22Rv1 (cell line): ENCODE measurements at regions not wholly inside any gene's neighbourhood (a gene's known extent, or its start where the extent isn't known, plus 50 kb on each side); places are given as distances from the start of the nearest gene placed in this dataset.

Experiments
- H3K27ac ChIP-seq: fragments of 450-650 bp; 2 replicates; pipeline ENCODE4 v1.5.1; 2017
- CTCF ChIP-seq: fragments of 450-650 bp; IDR thresholded peaks from 2 replicates; pipeline ENCODE4 v1.5.1; 2017; ENCODE audit warnings: mild to moderate bottlenecking
- ZFX ChIP-seq: fragments of 450-650 bp; IDR thresholded peaks from 2 replicates; pipeline ENCODE4 v1.6.1; 2017; ENCODE audit warnings: antibody characterized with exemption, borderline replicate concordance

DNA sequence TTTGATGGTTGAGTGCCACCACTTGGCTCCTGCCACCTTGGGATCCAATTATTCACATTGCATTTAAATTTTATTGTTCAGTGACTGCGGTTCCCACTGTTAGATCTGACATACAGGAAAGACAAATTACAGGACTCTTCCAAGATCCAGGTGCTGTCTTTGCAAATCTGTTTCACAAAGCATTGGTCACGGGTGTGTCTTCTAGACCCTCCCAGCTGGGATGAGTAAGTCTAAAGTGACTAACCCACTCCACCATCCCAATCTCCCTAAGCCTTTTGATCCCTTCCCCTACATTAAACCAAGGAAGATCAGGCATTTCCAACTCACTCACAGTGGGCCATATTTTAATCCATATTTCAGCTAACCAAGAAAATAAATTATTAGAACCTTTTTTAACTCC is 1016.3 kb upstream of the CTNND2 start:
- H3K27ac ChIP-seq: no peak overlapping the region
- no peak for TF ChIP-seq CTCF
- TF ChIP-seq ZFX: no peak

GRCh38 chr5:12911156-12911555 is 1006.9 kb upstream of the CTNND2 start:
- no peak for TF ChIP-seq CTCF
- no peak overlapping the region for H3K27ac ChIP-seq

DNA sequence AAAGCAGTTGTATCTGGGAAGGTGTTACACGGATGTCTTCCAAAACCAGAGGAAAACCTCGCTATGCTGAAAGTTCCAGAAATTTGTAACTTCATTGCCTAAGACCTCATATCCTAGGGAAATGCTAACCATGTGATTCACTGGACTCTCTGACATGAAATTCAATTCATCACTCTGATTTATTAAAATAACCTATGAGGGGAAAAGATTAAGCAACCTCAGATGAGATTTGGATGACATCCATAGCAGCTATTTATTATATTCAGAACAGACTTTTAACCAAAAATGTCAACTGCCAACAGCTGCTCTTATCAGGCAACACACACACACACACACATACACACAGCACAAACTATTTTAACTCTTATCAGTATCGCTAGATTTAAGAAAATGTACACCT is 1006.4 kb upstream of the CTNND2 start:
- TF ChIP-seq ZFX: no peak
- H3K27ac ChIP-seq: no peak overlapping the region

- no peak overlapping the region for H3K27ac ChIP-seq
- TF ChIP-seq ZFX (no peak), CTCF (no peak)
Observed at GRCh38 chr5:12902611-12903010, 998.4 kb upstream of the CTNND2 start.

GRCh38 chr5:12901696-12902095 is 997.5 kb upstream of the CTNND2 start:
- H3K27ac ChIP-seq: no peak overlapping the region
- no peak for TF ChIP-seq CTCF
- no peak for TF ChIP-seq ZFX

GRCh38 chr5:12896086-12896485 is 991.8 kb upstream of the CTNND2 start:
- TF ChIP-seq ZFX: no peak

DNA sequence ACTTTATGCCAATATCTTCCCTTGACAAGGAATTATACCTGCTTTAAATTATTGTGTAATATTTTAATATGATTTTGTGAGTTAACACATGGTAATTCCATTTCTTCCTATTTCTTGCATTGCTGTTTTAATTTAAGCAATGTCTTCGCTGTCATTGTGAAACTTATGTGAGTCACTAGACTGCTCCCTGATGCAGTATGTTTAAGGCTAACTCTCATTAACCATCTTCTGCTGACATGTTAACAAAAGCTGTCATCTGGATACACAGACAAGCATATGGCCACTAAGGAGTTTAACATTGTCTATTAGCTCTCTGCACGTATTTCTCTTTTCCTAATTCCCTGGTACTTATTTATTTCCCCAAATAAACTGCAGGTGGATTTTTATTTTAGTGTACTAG is 980.8 kb upstream of the CTNND2 start:
- H3K27ac ChIP-seq: no peak overlapping the region
- TF ChIP-seq ZFX (no peak), CTCF (no peak)

More at GRCh38 chr5:12896086-12896485, 991.8 kb upstream of the CTNND2 start:
- no peak overlapping the region for H3K27ac ChIP-seq

- no peak overlapping the region for H3K27ac ChIP-seq
- no peak for TF ChIP-seq CTCF
- no peak for TF ChIP-seq ZFX
Observed at GRCh38 chr5:12883395-12883794, 979.1 kb upstream of the CTNND2 start.
